A673 (cell line): ENCODE measurements at regions not wholly inside any gene's neighbourhood (a gene's known extent, or its start where the extent isn't known, plus 50 kb on each side); places are given as distances from the start of the nearest gene placed in this dataset.

Experiments used
- BruUV-seq: library from RNA; stranded (reverse); fragments of 400-500 nt; replicated peaks from 2 replicates; lab custom pipeline; 2021; lab: Mats Ljungman, UMichigan
- CTCF ChIA-PET: fragments of 300-600 bp; sonication (Branson Sonifier 250); formaldehyde crosslinking; loops from one replicate; lab custom pipeline; 2022; ENCODE audit warnings: antibody characterized with exemption; lab: Charles Lee
- POLR2A ChIA-PET: fragments of 300-600 bp; sonication (Branson Sonifier 250); formaldehyde crosslinking; loops from one replicate; lab custom pipeline; 2022; ENCODE audit warnings: antibody characterized with exemption; ENCODE audit not compliant: low non-redundant PET; lab: Charles Lee
- DNase-seq: peaks from one replicate; pipeline ENCODE4 v3.0.0-alpha.2; 2015; ENCODE audit warnings: low spot score
- H3K27ac ChIP-seq: fragments of 200-600 bp; sonication (generic); 2 replicates; pipeline ENCODE4 v1.5.1; 2016; ENCODE audit warnings: mixed run types, low read depth, mild to moderate bottlenecking, mixed read lengths, antibody characterized with exemption, low read length; ENCODE audit not compliant: poor library complexity, severe bottlenecking
- H3K27me3 ChIP-seq: fragments of 200-600 bp; sonication (generic); replicated peaks from 2 replicates; pipeline ENCODE4 v1.6.1; 2017; ENCODE audit warnings: mixed run types, low read depth, mild to moderate bottlenecking, mixed read lengths, antibody characterized with exemption, low read length; ENCODE audit not compliant: insufficient read depth, poor library complexity
- H3K36me3 ChIP-seq: fragments of 200-600 bp; sonication (generic); 2 replicates; pipeline ENCODE4 v1.6.1; 2016; ENCODE audit warnings: mixed run types, mild to moderate bottlenecking, mixed read lengths, antibody characterized with exemption, low read length; ENCODE audit not compliant: insufficient read depth, poor library complexity, severe bottlenecking
- H3K4me1 ChIP-seq: fragments of 200-600 bp; sonication (generic); 2 replicates; pipeline ENCODE4 v1.6.1; 2017; ENCODE audit warnings: mixed run types, mild to moderate bottlenecking, mixed read lengths, antibody characterized with exemption, low read length; ENCODE audit not compliant: insufficient read depth, poor library complexity, severe bottlenecking
- H3K4me3 ChIP-seq: fragments of 200-600 bp; sonication (generic); 2 replicates; pipeline ENCODE4 v1.5.1; 2016; ENCODE audit warnings: low read depth, mixed run types, mild to moderate bottlenecking, mixed read lengths, low read length; ENCODE audit not compliant: poor library complexity, severe bottlenecking
- H3K9me3 ChIP-seq: fragments of 200-600 bp; sonication (generic); 2 replicates; pipeline ENCODE4 v1.6.1; 2016; ENCODE audit warnings: mixed run types, low read depth, mild to moderate bottlenecking, mixed read lengths, antibody characterized with exemption, low read length; ENCODE audit not compliant: poor library complexity, severe bottlenecking
- EZH2 ChIP-seq: fragments of 200-600 bp; sonication (generic); IDR thresholded peaks from 2 replicates; pipeline ENCODE4 v1.6.1; 2017; ENCODE audit warnings: borderline replicate concordance, low read depth, mild to moderate bottlenecking, mixed read lengths, antibody characterized with exemption, low read length; ENCODE audit not compliant: poor library complexity, severe bottlenecking
- intact Hi-C: fragments of 100-400 bp; cut with micrococcal nuclease; formaldehyde crosslinking; loops from one replicate; pipeline ENCODE4 v1.10.0; 2022; ENCODE audit not compliant: unreplicated experiment
- TF ChIP-seq, protein P1 (sequence below): fragments of 300-800, 200-600 bp; sonication (generic); conservative IDR thresholded peaks from 2 replicates; pipeline ENCODE4 v1.5.1; 2017; ENCODE audit warnings: low read depth, mild to moderate bottlenecking, antibody characterized with exemption, low read length, moderate library complexity, mixed read lengths

DNA sequence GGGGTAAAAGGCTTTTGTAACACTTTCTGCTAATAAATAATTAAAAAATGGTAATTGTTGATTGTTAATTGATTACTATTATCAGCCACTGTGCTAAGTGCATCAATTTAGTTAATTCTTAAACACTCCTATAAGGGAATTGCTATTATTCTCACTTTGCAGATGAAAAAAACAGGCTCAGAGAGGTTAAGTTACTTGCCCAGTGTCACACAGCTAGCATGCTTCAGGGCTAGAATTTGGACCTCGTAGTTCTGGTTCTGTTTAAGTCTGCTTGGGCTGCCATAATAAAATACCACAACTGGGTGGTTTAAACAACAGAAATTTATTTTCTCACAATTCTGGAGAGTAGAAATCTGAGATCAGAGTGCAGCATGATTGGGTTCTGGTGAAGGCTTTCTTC is 164.8 kb upstream of the TBX18 start:
- no TSS peak for BruUV-seq
- CTCF ChIA-PET, result no interaction called here

DNA sequence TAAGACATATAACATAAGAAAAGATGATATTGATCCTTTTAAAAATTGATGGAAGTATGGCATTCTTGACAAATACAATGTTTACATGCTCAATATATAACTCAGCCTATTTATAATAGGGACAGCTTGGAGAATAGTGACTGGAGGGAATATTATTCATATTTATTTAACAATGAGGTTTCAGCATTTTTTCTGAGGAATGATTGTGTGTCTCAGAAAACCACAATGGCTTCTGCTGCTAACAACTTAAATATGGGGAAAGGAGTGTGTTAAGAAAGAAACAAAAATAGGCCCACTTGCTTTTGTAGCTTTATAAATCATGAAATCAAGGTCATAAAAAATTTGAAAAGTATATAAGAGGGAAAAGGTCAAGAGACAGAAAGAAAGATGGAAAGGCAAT is 163.2 kb upstream of the TBX18 start:
- Histone ChIP-seq H3K36me3 (no peaks in the 10 kb centered on the region), H3K27ac (no peak overlapping the region), H3K9me3 (no peaks in the 10 kb centered on the region), H3K4me1 (no peaks in the 10 kb centered on the region), H3K4me3 (no peak overlapping the region), H3K27me3 (no peaks in the 10 kb centered on the region)
- TF ChIP-seq, protein P1, sequence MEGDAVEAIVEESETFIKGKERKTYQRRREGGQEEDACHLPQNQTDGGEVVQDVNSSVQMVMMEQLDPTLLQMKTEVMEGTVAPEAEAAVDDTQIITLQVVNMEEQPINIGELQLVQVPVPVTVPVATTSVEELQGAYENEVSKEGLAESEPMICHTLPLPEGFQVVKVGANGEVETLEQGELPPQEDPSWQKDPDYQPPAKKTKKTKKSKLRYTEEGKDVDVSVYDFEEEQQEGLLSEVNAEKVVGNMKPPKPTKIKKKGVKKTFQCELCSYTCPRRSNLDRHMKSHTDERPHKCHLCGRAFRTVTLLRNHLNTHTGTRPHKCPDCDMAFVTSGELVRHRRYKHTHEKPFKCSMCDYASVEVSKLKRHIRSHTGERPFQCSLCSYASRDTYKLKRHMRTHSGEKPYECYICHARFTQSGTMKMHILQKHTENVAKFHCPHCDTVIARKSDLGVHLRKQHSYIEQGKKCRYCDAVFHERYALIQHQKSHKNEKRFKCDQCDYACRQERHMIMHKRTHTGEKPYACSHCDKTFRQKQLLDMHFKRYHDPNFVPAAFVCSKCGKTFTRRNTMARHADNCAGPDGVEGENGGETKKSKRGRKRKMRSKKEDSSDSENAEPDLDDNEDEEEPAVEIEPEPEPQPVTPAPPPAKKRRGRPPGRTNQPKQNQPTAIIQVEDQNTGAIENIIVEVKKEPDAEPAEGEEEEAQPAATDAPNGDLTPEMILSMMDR, result no peak
- no peak for TF ChIP-seq EZH2
- no TSS peak for BruUV-seq
- intact Hi-C loops, result no loop called here
- no peak for DNase-seq
- CTCF ChIA-PET, result no interaction called here
- POLR2A ChIA-PET, result no interaction called here

More for the DNA sequence above, 164.8 kb upstream of the TBX18 start:
- DNase-seq, result no peak
- POLR2A ChIA-PET, result no interaction called here
- H3K4me3 ChIP-seq, result no peak overlapping the region
- H3K36me3 ChIP-seq, result no peaks in the 10 kb centered on the region
- no peaks in the 10 kb centered on the region for H3K27me3 ChIP-seq
- no peak overlapping the region for H3K27ac ChIP-seq
- no peaks in the 10 kb centered on the region for H3K9me3 ChIP-seq
- intact Hi-C loops, result no loop called here
- TF ChIP-seq, protein P1, result no peak
- no peak for TF ChIP-seq EZH2
- H3K4me1 ChIP-seq, result no peaks in the 10 kb centered on the region

DNA sequence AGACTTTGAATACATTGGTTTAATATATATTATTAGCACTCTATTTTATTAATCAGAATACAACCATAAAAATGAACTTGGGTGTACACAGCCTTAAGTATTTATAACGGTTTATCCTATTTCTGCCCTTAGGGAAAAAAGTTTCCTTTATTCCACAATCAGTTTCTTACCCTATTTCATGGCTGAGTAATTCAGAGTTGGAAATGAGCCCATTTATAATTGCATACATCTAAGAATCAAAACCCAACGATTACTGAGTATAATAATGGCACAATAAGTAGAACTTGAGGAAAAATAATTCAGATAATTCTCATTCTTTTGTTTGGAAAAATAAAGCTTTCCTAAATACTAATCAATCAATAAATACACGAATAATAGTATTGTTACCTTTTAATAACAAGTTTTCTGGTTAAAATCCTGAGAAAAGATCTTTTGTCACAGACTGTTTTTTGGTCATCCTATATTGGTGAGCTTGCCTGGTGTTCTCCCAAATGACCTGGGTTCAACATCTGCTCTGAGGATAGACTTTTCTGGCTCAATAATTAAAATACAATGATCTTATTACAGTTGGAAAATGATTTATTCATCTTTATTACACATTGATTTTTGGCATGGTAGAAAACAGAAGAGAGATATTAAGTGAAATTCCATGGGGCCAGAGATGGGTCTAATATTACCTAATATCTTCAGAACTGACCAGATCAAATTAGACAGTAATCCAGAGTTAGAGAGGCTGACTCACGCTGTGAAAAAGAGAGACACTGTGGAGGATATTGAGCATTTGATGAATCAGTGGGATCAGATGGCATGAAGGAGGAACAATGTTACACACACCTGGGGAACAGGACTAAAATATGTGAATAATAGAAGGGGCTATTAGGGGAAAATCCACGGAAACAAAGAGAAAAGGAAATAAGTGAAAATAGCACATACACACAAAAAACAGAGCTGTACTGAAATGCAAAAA is 162.1 kb upstream of the TBX18 start:
- ChIA-PET POLR2A (no interaction called here), CTCF (no interaction called here)
- intact Hi-C loops, result no loop called here
- H3K27me3 ChIP-seq, result no peaks in the 10 kb centered on the region
- H3K9me3 ChIP-seq, result no peaks in the 10 kb centered on the region
- H3K4me3 ChIP-seq, result no peak overlapping the region
- no peak overlapping the region for H3K27ac ChIP-seq
- BruUV-seq, result no TSS peak
- no peaks in the 10 kb centered on the region for H3K4me1 ChIP-seq
- TF ChIP-seq, protein P1, result no peak
- no peak for TF ChIP-seq EZH2
- DNase-seq, result no peak
- H3K36me3 ChIP-seq, result no peaks in the 10 kb centered on the region
